A549 (cell line): ENCODE measurements at regions not wholly inside any gene's neighbourhood (a gene's known extent, or its start where the extent isn't known, plus 50 kb on each side); places are given as distances from the start of the nearest gene placed in this dataset.
"Not testable (repeated sequence)": the region's sequence is repeated elsewhere in the genome, so short reads cannot be mapped to it uniquely, and the experiment has no call there.

Source experiments
- BHLHE40 ChIP-seq: IDR thresholded peaks from 2 replicates; pipeline ENCODE4 v1.6.1; 2012; ENCODE audit warnings: low read depth, low read length, inconsistent platforms
- CBX8 ChIP-seq: fragments of 200-600 bp; sonication (generic); IDR thresholded peaks from 2 replicates; pipeline ENCODE4 v1.6.1; 2016
- CHD2 ChIP-seq: fragments of 150-350 bp; IDR thresholded peaks from 2 replicates; pipeline ENCODE4 v1.6.1; 2014; ENCODE audit warnings: low read length; ENCODE audit not compliant: partially characterized antibody
- CTCF ChIP-seq: fragments of >200 bp; sonication (Bioruptor Twin); formaldehyde crosslinking; IDR thresholded peaks from 3 replicates; pipeline ENCODE4 v1.5.1; 2016
- EP300 ChIP-seq, 2 experiments: fragments of >200 bp; sonication (Bioruptor Twin); formaldehyde crosslinking; IDR thresholded peaks; 2 replicates in 1 of 2; 3 replicates in 1 of 2; pipeline ENCODE4 v1.6.1; 2016 to 2017
- MAFK ChIP-seq: fragments of 450-650 bp; IDR thresholded peaks from 2 replicates; pipeline ENCODE4 v1.6.1; 2014; ENCODE audit not compliant: partially characterized antibody
- MAX ChIP-seq: IDR thresholded peaks from 2 replicates; pipeline ENCODE4 v1.6.1; 2012
- POLR2A ChIP-seq: IDR thresholded peaks from 2 replicates; pipeline ENCODE4 v1.6.1; 2012; ENCODE audit warnings: mild to moderate bottlenecking, low read length
- POLR2AphosphoS2 ChIP-seq: conservative IDR thresholded peaks from 2 replicates; pipeline ENCODE4 v1.6.1; 2012; ENCODE audit warnings: low read length, improper control_type of control experiment, inconsistent platforms
- RAD21 ChIP-seq, 2 experiments: fragments of >200 bp in 1 of 2; sonication (Bioruptor Twin) in 1 of 2; formaldehyde crosslinking in 1 of 2; IDR thresholded peaks in 1 of 2; conservative IDR thresholded peaks in 1 of 2; 2 replicates in 1 of 2; 3 replicates in 1 of 2; pipeline ENCODE4 v1.6.1; 2012 to 2018; ENCODE audit warnings: inconsistent platforms in 1 of 2
- REST ChIP-seq: fragments of 200-600 bp; sonication (generic); IDR thresholded peaks from 2 replicates; pipeline ENCODE4 v1.6.1; 2016; ENCODE audit warnings: antibody characterized with exemption, mild to moderate bottlenecking, moderate library complexity
- RFX5 ChIP-seq: fragments of 450-650 bp; IDR thresholded peaks from 2 replicates; pipeline ENCODE4 v1.7.1; 2014; ENCODE audit warnings: antibody characterized with exemption, mild to moderate bottlenecking, moderate library complexity

- TF ChIP-seq CTCF; RAD21 (conservative IDR thresholded peaks at IDR 0.05 in 1 of 2, IDR thresholded peaks at IDR 0.05 in 1 of 2); REST; EP300 (IDR thresholded peaks at IDR 0.05); POLR2A; CBX8; BHLHE40; MAX; RFX5; MAFK; POLR2AphosphoS2; CHD2: not testable (repeated sequence)
Measured at GRCh38 chr4:124131324-124131723, 581.2 kb downstream of the ANKRD50 start.
